Embryonic facial prominence (tissue), 1 donor: ENCODE measurements at regions not wholly inside any gene's neighbourhood (a gene's known extent, or its start where the extent isn't known, plus 50 kb on each side); places are given as distances from the start of the nearest gene placed in this dataset.
"Not testable (repeated sequence)": the region's sequence is repeated elsewhere in the genome, so short reads cannot be mapped to it uniquely, and the experiment has no call there.

Source experiments
- DNase-seq: peaks from one replicate; pipeline ENCODE4 v3.0.0-alpha.2; 2016; ENCODE audit errors: extremely low spot score

- DNase-seq, result no peak
Measured at GRCh38 chr4:75422998-75423397, 91.2 kb downstream of the RCHY1 start.

- no peak for DNase-seq
Measured at GRCh38 chr4:75412746-75413145, 101.5 kb downstream of the RCHY1 start.

GRCh38 chr4:75398501-75398900 lies 115.7 kb downstream of the RCHY1 start:
- DNase-seq, result no peak

- DNase-seq, result no peak
Measured at GRCh38 chr4:75391489-75392166, 122.6 kb downstream of the RCHY1 start.

GRCh38 chr4:75386426-75386825 lies 127.8 kb downstream of the RCHY1 start:
- DNase-seq, result not testable (repeated sequence)

GRCh38 chr4:75385106-75385505 lies 129.1 kb downstream of the RCHY1 start:
- no peak for DNase-seq

- DNase-seq, result no peak
Measured at GRCh38 chr4:75376543-75376942, 137.7 kb downstream of the RCHY1 start.

GRCh38 chr4:75371915-75372314 lies 142.3 kb downstream of the RCHY1 start:
- DNase-seq, result no peak

- DNase-seq, result no peak
Measured at GRCh38 chr4:75370576-75370975, 143.6 kb downstream of the RCHY1 start.

- no peak for DNase-seq
Measured at GRCh38 chr4:75345423-75345822, 168.8 kb downstream of the RCHY1 start.

- no peak for DNase-seq
Measured at GRCh38 chr4:75344915-75345314, 169.3 kb downstream of the RCHY1 start.

GRCh38 chr4:75343333-75343732 lies 170.9 kb downstream of the RCHY1 start:
- DNase-seq, result no peak

GRCh38 chr4:75340561-75340960 lies 173.6 kb downstream of the RCHY1 start:
- no peak for DNase-seq

GRCh38 chr4:75338352-75338880 lies 175.8 kb downstream of the RCHY1 start:
- no peak for DNase-seq

GRCh38 chr4:75327804-75328512 lies 186.2 kb downstream of the RCHY1 start:
- no peak for DNase-seq

GRCh38 chr4:75325318-75325979 lies 188.8 kb downstream of the RCHY1 start:
- DNase-seq, result no peak

GRCh38 chr4:75321484-75321883 lies 192.7 kb downstream of the RCHY1 start:
- no peak for DNase-seq

- not testable (repeated sequence) for DNase-seq
Measured at GRCh38 chr4:75317641-75318040, 196.6 kb downstream of the RCHY1 start.

GRCh38 chr4:75308049-75308448 lies 206.2 kb downstream of the RCHY1 start:
- no peak for DNase-seq

GRCh38 chr4:75306506-75306905 lies 207.7 kb downstream of the RCHY1 start:
- no peak for DNase-seq

- no peak for DNase-seq
Measured at GRCh38 chr4:75302648-75303047, 211.6 kb downstream of the RCHY1 start.

GRCh38 chr4:75289914-75290582 lies 224.2 kb downstream of the RCHY1 start:
- peak; percentile 58 for DNase-seq
